ENCODE measurements at regions not wholly inside any gene's neighbourhood (a gene's known extent, or its start where the extent isn't known, plus 50 kb on each side); places are given as distances from the start of the nearest gene placed in this dataset.

DNA sequence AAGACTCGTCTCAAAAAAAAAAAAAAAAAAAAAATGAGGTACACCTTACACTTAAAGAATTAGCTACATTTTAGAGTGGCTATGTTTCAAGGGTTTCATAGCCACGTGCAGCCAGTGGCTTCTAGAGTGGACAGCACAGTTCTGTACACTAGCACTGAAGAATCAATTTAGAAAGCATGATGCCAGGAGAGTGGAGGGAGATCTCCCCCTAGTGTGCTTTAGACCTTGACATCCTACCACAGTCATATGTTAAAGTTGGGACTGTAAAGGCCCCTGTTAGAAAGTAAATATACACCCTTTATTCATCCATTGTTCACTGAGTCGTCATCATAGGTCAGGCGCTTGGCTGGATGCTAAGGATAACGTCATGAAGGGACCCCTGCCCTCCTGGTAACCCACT lies 179.4 kb downstream of the QDPR start:
- Histone ChIP-seq H3K36me3 (ENCODE audit: insufficient read depth, low read length) (no peaks in the 10 kb centered on the region), H3K9me3 (ENCODE audit: low read length) (no peaks in the 10 kb centered on the region), H2AFZ (ENCODE audit: low read depth, low read length) (no peak overlapping the region), H3K4me1 (ENCODE audit: insufficient read depth, low read length) (no peaks in the 10 kb centered on the region), H3K4me3 (ENCODE audit: low read length) (no peak overlapping the region), H3K27me3 (ENCODE audit: insufficient read depth, low read length) (peaks cover 6% of the 10 kb centered on the region)

DNA sequence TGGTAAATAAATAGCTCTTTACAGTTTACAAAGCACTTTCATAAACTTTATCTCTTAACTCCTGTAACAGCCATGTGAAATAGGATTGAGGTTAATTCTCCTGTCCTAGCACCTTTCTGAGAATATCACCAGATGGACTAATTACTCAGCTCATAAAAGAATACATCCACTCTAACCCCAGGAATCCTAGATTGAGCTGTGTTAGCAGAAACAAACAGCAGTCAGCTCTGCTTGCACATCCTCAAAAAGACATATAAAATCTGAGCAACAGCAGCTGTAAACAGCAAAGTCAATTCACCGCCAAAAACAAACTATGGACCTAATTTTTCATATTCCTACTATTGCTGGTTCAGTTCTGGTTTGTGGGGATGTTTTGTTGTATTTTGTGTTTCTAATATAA lies 182.8 kb downstream of the QDPR start:
- H3K27me3 ChIP-seq (ENCODE audit: insufficient read depth, low read length) = no peaks in the 10 kb centered on the region
- no peak overlapping the region for H2AFZ ChIP-seq (ENCODE audit: low read depth, low read length)
- H3K4me3 ChIP-seq (ENCODE audit: low read length) = no peak overlapping the region
- no peaks in the 10 kb centered on the region for H3K4me1 ChIP-seq (ENCODE audit: insufficient read depth, low read length)
- H3K36me3 ChIP-seq (ENCODE audit: insufficient read depth, low read length) = no peaks in the 10 kb centered on the region
- no peaks in the 10 kb centered on the region for H3K9me3 ChIP-seq (ENCODE audit: low read length)

DNA sequence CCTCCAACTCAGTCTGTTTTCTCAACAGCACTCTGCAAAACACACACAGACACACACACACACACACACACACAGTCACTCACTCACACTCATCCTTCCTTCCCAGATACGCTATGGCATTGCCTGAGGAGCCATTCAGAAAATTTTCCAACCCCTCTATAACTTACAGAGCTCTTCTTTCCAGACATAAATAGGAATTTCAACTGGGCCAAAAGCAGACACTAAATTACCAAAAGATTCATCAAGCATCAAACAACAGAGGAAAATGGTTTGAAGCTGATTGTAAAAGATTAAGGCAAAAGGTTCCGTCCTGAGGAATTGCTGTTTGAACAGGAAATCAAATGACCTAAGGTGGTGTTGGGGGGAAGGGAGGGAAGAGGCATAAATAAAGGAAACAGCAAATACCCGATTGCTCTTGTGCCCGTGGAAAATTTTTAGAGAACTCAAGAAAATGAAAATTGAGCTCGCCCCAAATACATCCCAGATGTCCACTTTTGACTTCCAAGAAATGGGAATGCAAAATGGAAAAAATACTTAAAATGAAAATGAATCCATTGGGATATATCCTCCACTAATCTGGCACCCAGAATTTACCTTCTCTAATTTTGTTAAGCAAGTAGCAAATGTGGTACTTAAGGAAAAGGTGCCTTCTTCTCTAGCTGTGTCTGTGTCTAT lies 183.6 kb downstream of the QDPR start:
- Histone ChIP-seq H3K4me3 (ENCODE audit: low read length) (no peak overlapping the region), H3K9me3 (ENCODE audit: low read length) (no peaks in the 10 kb centered on the region), H3K27me3 (ENCODE audit: insufficient read depth, low read length) (no peaks in the 10 kb centered on the region), H3K36me3 (ENCODE audit: insufficient read depth, low read length) (no peaks in the 10 kb centered on the region), H2AFZ (ENCODE audit: low read depth, low read length) (no peak overlapping the region), H3K4me1 (ENCODE audit: insufficient read depth, low read length) (no peaks in the 10 kb centered on the region)

DNA sequence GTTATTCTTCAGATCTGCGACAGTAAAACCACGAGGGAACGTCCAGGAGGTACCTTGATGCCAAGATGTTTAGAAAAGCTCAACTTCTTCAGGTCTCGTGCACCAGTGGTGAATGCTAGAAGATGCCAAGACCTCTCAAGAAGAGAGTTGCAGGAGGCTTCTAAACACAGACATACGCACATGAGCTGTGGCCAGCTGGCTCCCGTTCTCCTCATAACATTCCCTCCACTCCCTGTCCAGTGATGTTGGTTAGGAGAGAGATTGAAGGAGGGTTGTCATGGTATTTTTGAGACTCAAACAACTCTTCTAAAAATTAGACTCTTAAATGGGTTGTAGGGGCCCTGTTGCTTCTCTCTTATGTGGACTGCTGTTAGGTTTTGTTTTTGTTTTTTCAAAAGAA lies 184.3 kb downstream of the QDPR start:
- Histone ChIP-seq H3K4me1 (ENCODE audit: insufficient read depth, low read length) (no peaks in the 10 kb centered on the region), H3K4me3 (ENCODE audit: low read length) (no peak overlapping the region), H3K36me3 (ENCODE audit: insufficient read depth, low read length) (no peaks in the 10 kb centered on the region), H3K27me3 (ENCODE audit: insufficient read depth, low read length) (no peaks in the 10 kb centered on the region), H2AFZ (ENCODE audit: low read depth, low read length) (no peak overlapping the region), H3K9me3 (ENCODE audit: low read length) (no peaks in the 10 kb centered on the region)

DNA sequence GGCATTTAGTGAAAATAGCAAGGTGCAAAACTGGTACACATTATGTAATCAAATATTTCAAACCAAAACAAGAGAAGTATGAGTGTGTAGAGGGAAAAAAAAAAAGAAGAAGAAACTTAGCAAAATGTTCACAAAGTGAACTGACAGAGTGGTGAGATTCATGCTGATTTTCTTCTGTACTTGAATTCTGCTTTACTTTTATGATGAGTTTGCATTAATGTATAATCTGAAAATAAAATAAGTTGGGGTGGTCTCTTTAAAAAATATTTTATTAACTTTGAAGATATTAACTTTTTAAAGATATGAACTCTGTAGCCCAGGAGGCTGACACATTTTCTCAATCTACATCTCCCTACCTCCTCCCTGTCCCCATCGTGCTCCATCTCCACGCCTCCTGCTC lies 185.1 kb downstream of the QDPR start:
- H3K27me3 ChIP-seq (ENCODE audit: insufficient read depth, low read length) = no peaks in the 10 kb centered on the region
- no peak overlapping the region for H3K4me3 ChIP-seq (ENCODE audit: low read length)
- H3K9me3 ChIP-seq (ENCODE audit: low read length) = no peaks in the 10 kb centered on the region
- H3K4me1 ChIP-seq (ENCODE audit: insufficient read depth, low read length) = no peaks in the 10 kb centered on the region
- H2AFZ ChIP-seq (ENCODE audit: low read depth, low read length) = no peak overlapping the region
- H3K36me3 ChIP-seq (ENCODE audit: insufficient read depth, low read length) = no peaks in the 10 kb centered on the region

DNA sequence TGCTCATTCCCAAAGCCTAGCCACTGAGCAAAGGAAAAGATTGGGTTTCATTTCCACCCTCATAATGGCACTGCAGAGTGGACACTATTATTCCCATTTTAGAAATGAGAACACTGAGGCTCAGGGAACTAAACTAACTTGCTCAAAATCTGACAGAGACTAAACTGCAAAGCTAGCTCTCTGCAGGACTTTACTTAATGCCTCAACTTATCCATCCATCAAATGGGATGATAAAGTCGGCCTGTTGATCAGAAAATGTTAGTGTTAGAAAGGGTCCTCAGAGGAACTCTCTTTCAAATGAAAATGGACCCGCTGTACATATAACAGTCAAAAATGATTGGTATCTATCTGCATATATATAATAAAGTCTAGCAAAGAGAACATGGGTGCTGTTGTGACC lies 186.8 kb downstream of the QDPR start:
- H3K9me3 ChIP-seq (ENCODE audit: low read length) = peaks cover 1% of the 10 kb centered on the region
- no peaks in the 10 kb centered on the region for H3K36me3 ChIP-seq (ENCODE audit: insufficient read depth, low read length)
- H3K4me1 ChIP-seq (ENCODE audit: insufficient read depth, low read length) = no peaks in the 10 kb centered on the region
- no peaks in the 10 kb centered on the region for H3K27me3 ChIP-seq (ENCODE audit: insufficient read depth, low read length)
- H3K4me3 ChIP-seq (ENCODE audit: low read length) = no peak overlapping the region
- H2AFZ ChIP-seq (ENCODE audit: low read depth, low read length) = no peak overlapping the region

DNA sequence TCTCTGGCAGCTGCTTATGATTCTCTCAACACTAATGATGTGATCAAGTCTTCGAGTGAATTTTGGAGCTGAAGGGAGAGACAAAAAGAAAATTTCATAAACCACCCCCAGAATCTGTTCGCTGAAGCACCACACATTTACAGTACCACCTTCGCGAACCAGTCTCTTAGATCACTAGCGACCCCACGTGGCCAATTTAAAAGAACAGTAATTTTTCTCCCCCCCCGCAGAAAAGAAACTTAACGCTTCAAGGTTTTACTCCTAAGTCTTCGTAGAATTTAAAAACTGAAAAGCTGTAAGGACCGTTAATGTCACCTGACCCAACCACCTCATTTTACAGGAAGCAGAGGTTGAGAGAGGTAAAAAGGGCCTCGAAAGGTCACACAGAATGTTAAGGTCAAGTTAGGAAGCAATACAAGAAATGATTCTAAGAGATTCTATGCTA lies 187.5 kb downstream of the QDPR start:
- no peaks in the 10 kb centered on the region for H3K36me3 ChIP-seq (ENCODE audit: insufficient read depth, low read length)
- H3K4me3 ChIP-seq (ENCODE audit: low read length) = no peak overlapping the region
- H3K27me3 ChIP-seq (ENCODE audit: insufficient read depth, low read length) = no peaks in the 10 kb centered on the region
- H3K9me3 ChIP-seq (ENCODE audit: low read length) = peaks cover 1% of the 10 kb centered on the region
- no peaks in the 10 kb centered on the region for H3K4me1 ChIP-seq (ENCODE audit: insufficient read depth, low read length)
- no peak overlapping the region for H2AFZ ChIP-seq (ENCODE audit: low read depth, low read length)

DNA sequence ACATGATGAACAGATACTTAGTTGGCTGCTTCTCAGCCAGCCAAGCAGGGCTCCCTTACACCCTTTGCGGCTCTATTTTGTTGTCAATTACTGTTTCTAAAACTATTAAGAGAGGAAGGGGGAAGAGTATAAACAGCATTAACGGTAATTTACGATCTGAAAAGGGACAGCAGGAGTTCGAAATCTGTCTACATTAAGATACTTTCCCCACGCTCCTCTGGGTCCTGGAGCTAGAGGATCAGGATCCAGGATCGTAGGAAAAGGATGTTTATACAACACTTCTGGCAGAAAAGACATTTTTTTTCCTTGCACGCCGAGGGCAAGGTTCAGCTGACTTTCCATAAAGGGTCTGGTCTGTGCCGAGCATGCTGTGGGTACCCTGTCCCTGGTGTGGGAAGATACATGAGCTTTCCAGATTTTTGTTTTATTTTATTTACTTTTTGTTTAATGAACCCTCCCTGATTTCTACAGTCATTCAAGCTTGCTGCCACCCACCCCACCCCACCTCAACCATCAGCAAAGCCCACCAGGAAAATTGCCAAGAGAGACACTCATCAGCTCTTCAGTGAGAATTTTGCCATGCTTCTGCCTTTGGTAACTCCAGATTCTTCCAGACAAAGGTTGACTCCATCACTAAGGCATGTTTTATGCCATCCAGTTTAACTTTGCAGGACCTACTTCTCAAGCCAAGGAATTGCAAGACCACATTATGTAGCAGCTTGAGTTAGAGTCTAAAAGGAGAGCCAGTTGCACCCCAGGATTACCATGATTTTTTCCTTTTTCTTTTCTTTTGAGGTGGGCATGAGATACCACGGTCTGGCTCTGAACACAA lies 188.1 kb downstream of the QDPR start:
- Histone ChIP-seq H3K4me1 (ENCODE audit: insufficient read depth, low read length) (no peaks in the 10 kb centered on the region), H3K4me3 (ENCODE audit: low read length) (no peak overlapping the region), H3K27me3 (ENCODE audit: insufficient read depth, low read length) (no peaks in the 10 kb centered on the region), H2AFZ (ENCODE audit: low read depth, low read length) (no peak overlapping the region), H3K36me3 (ENCODE audit: insufficient read depth, low read length) (no peaks in the 10 kb centered on the region), H3K9me3 (ENCODE audit: low read length) (peaks cover 1% of the 10 kb centered on the region)

DNA sequence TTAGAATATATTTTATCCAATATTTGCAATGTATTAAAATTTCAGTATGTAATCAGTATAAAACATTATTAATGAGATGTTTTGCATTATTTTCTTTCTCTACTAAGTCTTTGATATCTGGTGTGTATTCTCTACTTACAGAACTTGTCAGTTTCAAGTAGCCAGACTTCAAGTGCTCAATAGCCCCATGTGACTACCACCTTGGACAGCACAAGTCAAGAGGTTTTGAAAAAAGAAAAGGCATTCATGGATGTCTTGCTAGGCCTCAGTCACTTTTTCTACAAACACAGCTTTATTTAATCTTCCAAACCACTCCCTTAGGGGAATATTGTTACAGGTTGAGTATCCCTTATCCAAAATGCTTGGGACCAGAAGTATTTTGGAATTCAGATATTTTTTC lies 189.4 kb downstream of the QDPR start:
- Histone ChIP-seq H3K27me3 (ENCODE audit: insufficient read depth, low read length) (no peaks in the 10 kb centered on the region), H3K4me3 (ENCODE audit: low read length) (no peak overlapping the region), H3K9me3 (ENCODE audit: low read length) (peaks cover 1% of the 10 kb centered on the region), H3K36me3 (ENCODE audit: insufficient read depth, low read length) (no peaks in the 10 kb centered on the region), H3K4me1 (ENCODE audit: insufficient read depth, low read length) (no peaks in the 10 kb centered on the region), H2AFZ (ENCODE audit: low read depth, low read length) (no peak overlapping the region)

DNA sequence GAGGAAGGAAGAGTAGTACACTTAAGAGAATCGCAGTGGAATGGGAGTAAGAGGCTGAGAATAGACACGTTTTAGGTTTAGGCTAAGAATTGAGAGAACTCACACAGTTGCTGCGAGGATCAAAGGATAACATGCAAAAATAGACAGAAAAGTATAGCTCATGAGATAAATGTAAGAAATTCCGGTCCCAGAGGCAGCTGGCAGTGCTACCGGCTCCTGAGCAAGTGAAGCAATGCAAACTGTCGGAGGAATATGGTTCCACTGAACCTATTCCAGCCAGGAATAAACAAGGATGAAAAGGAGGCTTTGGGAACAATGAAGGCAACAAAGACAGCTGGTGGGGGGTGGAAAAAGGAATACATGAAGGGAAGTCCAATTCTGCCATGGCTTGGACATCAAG lies 191.8 kb downstream of the QDPR start:
- peaks cover 1% of the 10 kb centered on the region for H3K9me3 ChIP-seq (ENCODE audit: low read length)
- no peaks in the 10 kb centered on the region for H3K27me3 ChIP-seq (ENCODE audit: insufficient read depth, low read length)
- H3K4me1 ChIP-seq (ENCODE audit: insufficient read depth, low read length) = no peaks in the 10 kb centered on the region
- no peaks in the 10 kb centered on the region for H3K36me3 ChIP-seq (ENCODE audit: insufficient read depth, low read length)
- no peak overlapping the region for H3K4me3 ChIP-seq (ENCODE audit: low read length)
- no peak overlapping the region for H2AFZ ChIP-seq (ENCODE audit: low read depth, low read length)

DNA sequence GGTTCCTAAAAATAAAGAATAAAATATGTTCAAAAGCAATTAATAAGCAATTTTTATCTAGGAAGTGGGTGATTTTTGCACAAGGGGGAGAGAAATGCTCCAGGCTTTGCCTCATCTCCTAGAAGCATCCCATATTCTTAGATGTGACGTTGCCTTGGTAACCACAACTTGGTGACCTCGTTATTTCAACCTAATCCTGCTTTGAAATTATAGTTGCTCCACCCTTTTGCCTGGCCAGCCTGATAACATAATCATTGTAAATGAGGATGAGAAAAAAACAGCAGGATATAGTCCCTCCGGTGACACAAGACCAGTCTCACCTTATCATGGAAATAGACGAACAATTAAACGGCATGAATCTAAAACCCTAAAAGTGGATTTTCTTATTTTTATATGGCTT lies 194.4 kb downstream of the QDPR start:
- no peaks in the 10 kb centered on the region for H3K4me1 ChIP-seq (ENCODE audit: insufficient read depth, low read length)
- H3K9me3 ChIP-seq (ENCODE audit: low read length) = peaks cover 1% of the 10 kb centered on the region
- H3K36me3 ChIP-seq (ENCODE audit: insufficient read depth, low read length) = no peaks in the 10 kb centered on the region
- no peak overlapping the region for H2AFZ ChIP-seq (ENCODE audit: low read depth, low read length)
- no peak overlapping the region for H3K4me3 ChIP-seq (ENCODE audit: low read length)
- no peaks in the 10 kb centered on the region for H3K27me3 ChIP-seq (ENCODE audit: insufficient read depth, low read length)

DNA sequence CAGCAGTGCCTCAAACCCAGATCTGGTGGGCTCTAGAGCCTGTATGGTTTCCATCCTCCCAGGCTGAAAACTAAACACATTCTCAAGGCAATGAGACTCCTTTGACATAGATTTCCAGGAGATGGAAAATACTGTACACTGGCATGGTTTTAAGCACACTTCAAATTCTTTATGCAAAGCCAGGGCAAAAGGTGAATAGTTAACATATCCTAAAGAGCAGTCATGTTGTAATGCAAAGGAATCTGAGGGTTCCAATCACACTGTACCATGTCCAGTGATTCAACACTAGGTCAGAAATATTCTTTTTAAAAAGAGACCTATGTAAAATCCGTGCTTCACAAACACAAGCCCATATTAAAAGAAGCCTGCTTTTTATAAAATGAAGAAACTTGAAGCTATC lies 195.3 kb downstream of the QDPR start:
- H3K4me1 ChIP-seq (ENCODE audit: insufficient read depth, low read length) = no peaks in the 10 kb centered on the region
- H3K9me3 ChIP-seq (ENCODE audit: low read length) = peaks cover 1% of the 10 kb centered on the region
- H2AFZ ChIP-seq (ENCODE audit: low read depth, low read length) = no peak overlapping the region
- H3K36me3 ChIP-seq (ENCODE audit: insufficient read depth, low read length) = no peaks in the 10 kb centered on the region
- no peak overlapping the region for H3K4me3 ChIP-seq (ENCODE audit: low read length)
- H3K27me3 ChIP-seq (ENCODE audit: insufficient read depth, low read length) = no peaks in the 10 kb centered on the region

DNA sequence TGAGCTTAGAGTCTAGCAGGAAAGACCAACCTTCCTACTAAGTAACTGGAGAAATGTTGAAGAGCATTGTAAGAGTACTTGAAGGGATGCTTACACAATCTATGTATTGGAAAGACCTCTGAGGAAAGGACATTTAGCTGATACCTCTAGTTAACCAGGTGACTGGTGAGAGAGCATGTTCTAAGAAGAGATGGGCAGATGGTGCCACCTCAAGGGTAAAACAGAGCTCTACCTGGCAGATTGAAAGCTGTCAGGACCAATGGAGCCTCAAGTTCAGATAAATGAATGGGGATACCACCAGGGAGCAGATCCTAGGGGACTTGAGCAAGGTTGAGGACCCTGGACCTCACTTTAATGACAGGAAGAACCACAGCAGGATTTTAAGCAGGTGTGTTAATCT lies 196.4 kb downstream of the QDPR start:
- Histone ChIP-seq H3K9me3 (ENCODE audit: low read length) (peaks cover 1% of the 10 kb centered on the region), H3K4me1 (ENCODE audit: insufficient read depth, low read length) (no peaks in the 10 kb centered on the region), H3K4me3 (ENCODE audit: low read length) (no peak overlapping the region), H3K27me3 (ENCODE audit: insufficient read depth, low read length) (no peaks in the 10 kb centered on the region), H3K36me3 (ENCODE audit: insufficient read depth, low read length) (no peaks in the 10 kb centered on the region), H2AFZ (ENCODE audit: low read depth, low read length) (no peak overlapping the region)

Measured in neuron (in vitro differentiated cells).